Astrocyte of the cerebellum (primary cell): ENCODE measurements at regions not wholly inside any gene's neighbourhood (a gene's known extent, or its start where the extent isn't known, plus 50 kb on each side); places are given as distances from the start of the nearest gene placed in this dataset.

Experiments used
- DNase-seq: peaks from one replicate; pipeline ENCODE4 v3.0.0-alpha.2; 2011; ENCODE audit warnings: low read depth
- H3K4me3 ChIP-seq: 2 replicates; pipeline ENCODE4 v1.5.1; 2011; ENCODE audit warnings: mild to moderate bottlenecking, low read depth, low read length, moderate library complexity
- in situ Hi-C: cut with HindIII; loops from 2 replicates; pipeline ENCODE4 v1.10.0; 2017; ENCODE audit warnings: low sequenced_read_pairs
- TF ChIP-seq, protein P1 (sequence below): IDR thresholded peaks from 2 replicates; pipeline ENCODE4 v1.5.1; 2012; ENCODE audit warnings: low read length, low read depth, moderate library complexity, mild to moderate bottlenecking; ENCODE audit errors: missing control alignments

DNA sequence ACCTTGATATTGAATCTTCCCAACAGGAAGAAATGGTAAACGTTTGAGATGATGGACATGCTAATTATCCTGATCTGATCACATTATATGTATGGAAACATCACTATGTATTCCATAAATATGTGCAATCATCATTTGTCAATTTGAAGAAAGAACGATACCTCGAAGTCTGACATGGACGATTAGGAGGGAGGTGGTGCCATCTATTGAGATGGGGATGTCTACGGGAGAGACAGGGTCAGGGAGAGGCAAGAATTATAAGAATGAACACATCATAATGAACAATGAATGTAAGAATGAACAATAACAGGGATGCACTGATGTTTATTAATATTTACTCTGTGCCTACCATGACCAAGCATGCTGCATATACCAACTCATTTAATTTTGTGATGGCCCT lies 93.7 kb upstream of the SOD3 start:
- in situ Hi-C loops, result no loop called here
- no peak overlapping the region for H3K4me3 ChIP-seq
- no peak for DNase-seq
- TF ChIP-seq, protein P1, sequence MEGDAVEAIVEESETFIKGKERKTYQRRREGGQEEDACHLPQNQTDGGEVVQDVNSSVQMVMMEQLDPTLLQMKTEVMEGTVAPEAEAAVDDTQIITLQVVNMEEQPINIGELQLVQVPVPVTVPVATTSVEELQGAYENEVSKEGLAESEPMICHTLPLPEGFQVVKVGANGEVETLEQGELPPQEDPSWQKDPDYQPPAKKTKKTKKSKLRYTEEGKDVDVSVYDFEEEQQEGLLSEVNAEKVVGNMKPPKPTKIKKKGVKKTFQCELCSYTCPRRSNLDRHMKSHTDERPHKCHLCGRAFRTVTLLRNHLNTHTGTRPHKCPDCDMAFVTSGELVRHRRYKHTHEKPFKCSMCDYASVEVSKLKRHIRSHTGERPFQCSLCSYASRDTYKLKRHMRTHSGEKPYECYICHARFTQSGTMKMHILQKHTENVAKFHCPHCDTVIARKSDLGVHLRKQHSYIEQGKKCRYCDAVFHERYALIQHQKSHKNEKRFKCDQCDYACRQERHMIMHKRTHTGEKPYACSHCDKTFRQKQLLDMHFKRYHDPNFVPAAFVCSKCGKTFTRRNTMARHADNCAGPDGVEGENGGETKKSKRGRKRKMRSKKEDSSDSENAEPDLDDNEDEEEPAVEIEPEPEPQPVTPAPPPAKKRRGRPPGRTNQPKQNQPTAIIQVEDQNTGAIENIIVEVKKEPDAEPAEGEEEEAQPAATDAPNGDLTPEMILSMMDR, result no peak

DNA sequence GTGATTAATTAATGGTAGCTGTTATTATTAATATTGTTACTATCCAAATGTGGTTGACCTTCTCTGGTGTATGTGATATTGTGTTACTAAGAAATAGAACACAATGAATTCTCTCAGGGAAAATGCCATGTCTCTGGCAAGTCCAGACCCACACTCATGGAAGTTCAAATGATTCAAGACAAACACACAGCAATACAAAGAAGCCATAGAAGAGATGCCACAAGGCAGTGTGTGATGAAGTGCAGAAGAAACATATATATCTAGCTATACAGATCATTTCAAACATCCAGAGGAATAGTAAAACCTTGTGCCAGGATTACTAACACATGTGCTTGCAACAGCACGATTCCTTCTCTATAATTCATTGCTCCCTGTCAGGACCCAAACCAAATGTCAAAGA lies 93.1 kb upstream of the SOD3 start:
- H3K4me3 ChIP-seq, result no peak overlapping the region
- TF ChIP-seq, protein P1, result no peak
- in situ Hi-C loops, result no loop called here
- no peak for DNase-seq

DNA sequence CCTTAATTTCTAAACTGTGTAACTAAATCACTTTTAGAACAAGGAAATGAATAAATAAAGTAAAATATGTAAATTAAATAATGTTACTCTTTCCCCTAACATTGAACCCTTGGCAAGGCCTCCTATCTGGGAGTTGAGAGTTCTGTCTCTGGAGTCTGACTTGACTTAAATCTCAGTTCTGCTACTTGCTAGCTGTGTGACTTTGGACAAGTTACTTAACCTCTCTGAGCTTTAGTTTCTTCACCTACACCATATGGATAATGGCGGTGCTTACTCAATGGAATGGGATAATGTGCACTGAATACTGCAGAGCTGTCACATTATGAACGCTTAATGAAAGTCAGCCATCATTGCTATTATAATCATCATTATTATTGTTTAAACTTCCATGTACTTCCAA lies 92.1 kb upstream of the SOD3 start:
- TF ChIP-seq, protein P1, result no peak
- H3K4me3 ChIP-seq, result no peak overlapping the region
- DNase-seq, result no peak
- in situ Hi-C loops, result no loop called here

DNA sequence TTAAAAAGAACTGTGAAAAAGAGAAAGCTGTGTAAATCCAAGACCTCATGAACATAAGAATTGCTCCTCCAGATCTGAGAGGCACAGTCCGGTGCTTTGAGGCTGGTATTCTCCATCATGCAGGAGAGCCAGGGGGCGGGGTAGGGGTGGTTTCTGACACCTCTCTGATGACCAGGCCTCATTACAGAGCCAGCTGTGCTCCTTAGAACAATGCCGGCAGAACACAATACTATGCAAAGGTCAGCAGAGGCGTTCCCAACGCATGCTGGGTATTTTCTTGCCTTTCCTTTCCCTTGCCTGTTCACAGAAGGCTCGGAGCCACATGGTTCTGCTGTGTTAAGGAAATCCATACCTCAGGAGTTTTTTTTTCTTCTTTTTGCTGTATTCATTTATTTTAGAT lies 91.2 kb upstream of the SOD3 start:
- DNase-seq, result no peak
- TF ChIP-seq, protein P1, result no peak
- no peak overlapping the region for H3K4me3 ChIP-seq
- in situ Hi-C loops, result no loop called here

DNA sequence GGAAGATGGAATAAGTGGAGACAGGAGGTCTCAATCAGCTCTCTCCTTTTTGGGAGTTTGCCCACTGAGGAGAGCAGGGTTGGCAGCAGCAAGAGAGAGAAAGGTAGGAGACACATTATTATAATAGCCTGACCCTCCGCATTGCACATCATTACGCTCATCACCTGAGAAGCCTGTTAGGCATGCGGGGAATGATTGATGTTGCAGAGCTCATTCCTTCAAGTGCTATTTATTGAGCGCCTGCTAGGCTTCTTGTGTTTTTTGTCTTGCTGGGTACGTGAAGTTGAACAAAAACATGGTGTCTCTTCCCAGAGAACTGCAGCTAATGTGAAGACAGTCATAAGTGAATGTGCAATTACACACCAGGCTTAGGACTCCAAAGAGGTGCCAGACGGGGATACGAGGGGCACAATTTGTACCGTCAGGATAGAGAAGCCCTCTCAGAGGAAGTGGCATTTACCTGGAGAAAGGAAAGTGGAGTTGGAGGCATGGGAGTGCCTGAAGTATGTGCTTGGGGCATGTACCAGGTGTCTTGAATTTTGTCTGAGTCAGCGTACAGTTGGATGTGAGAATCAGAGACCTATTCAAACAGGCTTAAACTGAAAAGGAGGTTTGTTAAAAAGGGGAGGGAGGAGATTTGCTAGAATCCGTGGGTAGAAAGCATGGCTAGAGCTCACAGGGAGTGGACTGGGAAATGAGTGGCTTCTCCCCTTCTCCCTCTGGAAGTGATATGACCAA lies 90.2 kb upstream of the SOD3 start:
- in situ Hi-C loops, result no loop called here
- no peak for DNase-seq
- TF ChIP-seq, protein P1, result no peak
- no peak overlapping the region for H3K4me3 ChIP-seq

DNA sequence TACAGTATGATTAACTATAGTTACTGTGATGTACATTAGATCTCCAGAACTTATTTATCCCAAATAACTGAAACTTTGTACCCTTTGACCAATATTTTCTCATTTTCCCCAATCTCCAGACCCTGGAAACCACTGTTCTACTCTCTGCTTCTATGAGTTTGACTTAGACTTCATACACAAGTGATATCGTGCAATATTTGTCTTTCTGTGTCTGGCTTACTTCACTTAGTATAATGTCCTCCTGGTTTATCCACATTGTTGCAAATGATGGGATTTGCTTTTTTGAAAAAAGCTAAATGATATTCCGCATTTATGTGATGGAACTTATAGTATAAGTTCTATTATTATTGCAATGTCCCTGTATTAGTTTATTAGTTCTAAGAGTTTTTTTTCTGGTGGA lies 81.8 kb upstream of the SOD3 start:
- TF ChIP-seq, protein P1, result no peak
- in situ Hi-C loops, result no loop called here

More for the DNA sequence above, 81.8 kb upstream of the SOD3 start:
- no peak overlapping the region for H3K4me3 ChIP-seq
- DNase-seq, result no peak
